HL-60 (cell line): ENCODE measurements at regions not wholly inside any gene's neighbourhood (a gene's known extent, or its start where the extent isn't known, plus 50 kb on each side); places are given as distances from the start of the nearest gene placed in this dataset.
"Not testable (repeated sequence)": the region's sequence is repeated elsewhere in the genome, so short reads cannot be mapped to it uniquely, and the experiment has no call there.

Source experiments
- DNase-seq, 2 experiments: peaks; one replicate each; pipeline ENCODE4 v3.0.0-alpha.2; 2010 to 2020; ENCODE audit warnings: low read depth in 1 of 2, low spot score in 1 of 2
- H3K27ac ChIP-seq: fragments of 250-450 bp; sonication (Bioruptor Pico); replicated peaks from 2 replicates; pipeline ENCODE4 v1.5.1; 2020; ENCODE audit warnings: mild to moderate bottlenecking, moderate library complexity
- H3K27me3 ChIP-seq: fragments of 250-450 bp; sonication (Bioruptor Pico); 2 replicates; pipeline ENCODE4 v1.5.1; 2021; ENCODE audit warnings: mild to moderate bottlenecking, moderate library complexity; ENCODE audit not compliant: insufficient read depth, poor library complexity, severe bottlenecking
- H3K4me3 ChIP-seq: replicated peaks from 2 replicates; pipeline ENCODE4 v1.5.1; 2011; ENCODE audit warnings: mild to moderate bottlenecking, control low read depth, low read length; ENCODE audit not compliant: insufficient read depth
- CTCF ChIP-seq: IDR thresholded peaks from one replicate; pipeline ENCODE4 v1.5.1; 2011; ENCODE audit warnings: low read length, control low read depth, inconsistent platforms; ENCODE audit not compliant: insufficient read depth
- GABPA ChIP-seq: IDR thresholded peaks from 2 replicates; pipeline ENCODE4 v1.6.1; 2012; ENCODE audit warnings: low read depth
- POLR2AphosphoS5 ChIP-seq: IDR thresholded peaks from 2 replicates; pipeline ENCODE4 v1.6.1; 2012; ENCODE audit warnings: low read depth
- REST ChIP-seq: IDR thresholded peaks from 2 replicates; pipeline ENCODE4 v1.6.1; 2012; ENCODE audit warnings: low read depth; ENCODE audit not compliant: insufficient replicate concordance
- SPI1 ChIP-seq: IDR thresholded peaks from 2 replicates; pipeline ENCODE4 v1.6.1; 2012; ENCODE audit warnings: low read depth, mild to moderate bottlenecking, borderline replicate concordance

- TF ChIP-seq CTCF (no peak), REST (no peak), POLR2AphosphoS5 (no peak), GABPA (no peak), SPI1 (no peak)
Measured at GRCh38 chr12:114073076-114073475, 107.0 kb upstream of the RBM19 start.

GRCh38 chr12:114069507-114069906 is 103.4 kb upstream of the RBM19 start:
- H3K4me3 ChIP-seq: no peak overlapping the region
- no peak for TF ChIP-seq POLR2AphosphoS5
- H3K27ac ChIP-seq: no peak overlapping the region
- no peak for DNase-seq
- H3K27me3 ChIP-seq: no peaks in the 10 kb centered on the region

More at GRCh38 chr12:114073076-114073475, 107.0 kb upstream of the RBM19 start:
- no peak for DNase-seq
- H3K4me3 ChIP-seq: no peak overlapping the region
- no peak overlapping the region for H3K27ac ChIP-seq
- H3K27me3 ChIP-seq: no peaks in the 10 kb centered on the region

- TF ChIP-seq REST: no peak
- no peak for TF ChIP-seq CTCF
- no peak for TF ChIP-seq GABPA
- TF ChIP-seq SPI1: no peak
- no peak for TF ChIP-seq POLR2AphosphoS5
- no peak overlapping the region for H3K4me3 ChIP-seq
- no peaks in the 10 kb centered on the region for H3K27me3 ChIP-seq
- no peak for DNase-seq
- no peak overlapping the region for H3K27ac ChIP-seq
Measured at GRCh38 chr12:114064497-114064896, 98.4 kb upstream of the RBM19 start.

GRCh38 chr12:114064034-114064433 is 97.9 kb upstream of the RBM19 start:
- DNase-seq, H3K27ac ChIP-seq, H3K27me3 ChIP-seq, H3K4me3 ChIP-seq: not testable (repeated sequence)

GRCh38 chr12:114063435-114063834 is 97.3 kb upstream of the RBM19 start:
- H3K27ac ChIP-seq: no peak overlapping the region
- DNase-seq: no peak
- H3K4me3 ChIP-seq: no peak overlapping the region
- H3K27me3 ChIP-seq: no peaks in the 10 kb centered on the region
- no peak for TF ChIP-seq CTCF

GRCh38 chr12:114056351-114056750 is 90.2 kb upstream of the RBM19 start:
- not testable (repeated sequence) for H3K27ac ChIP-seq, DNase-seq, H3K27me3 ChIP-seq, H3K4me3 ChIP-seq
